Activated T-cell treated with anti-CD3 and anti-CD28 coated beads, Interleukin-2, amount 50 U/mL, for 72 hours (primary cell): ENCODE measurements at regions not wholly inside any gene's neighbourhood (a gene's known extent, or its start where the extent isn't known, plus 50 kb on each side); places are given as distances from the start of the nearest gene placed in this dataset.
"Not testable (repeated sequence)": the region's sequence is repeated elsewhere in the genome, so short reads cannot be mapped to it uniquely, and the experiment has no call there.

ENCODE experiments used
- ATAC-seq, 2 donors: fragments of 150-1000 bp; cut with Tn5 transposase; replicated peaks in 1 of 2; 2 replicates each; pipeline ENCODE4 v1.10.0; 2021; ENCODE audit warnings: moderate library complexity in 2 of 2, mild to moderate bottlenecking in 1 of 2
- DNase-seq, 2 donors: peaks; one replicate each; pipeline ENCODE4 v3.0.0; 2021 to 2022; ENCODE audit warnings: mixed read lengths in 1 of 2
- H3K27ac Mint-ChIP-seq: one replicate; pipeline ENCODE4 v1.8.0; 2022; ENCODE audit warnings: mild to moderate bottlenecking, moderate library complexity, mixed read lengths
- H3K27me3 Mint-ChIP-seq: one replicate; pipeline ENCODE4 v1.8.0; 2022; ENCODE audit warnings: low read depth, mixed read lengths
- H3K36me3 Mint-ChIP-seq, 2 donors: one replicate each; pipeline ENCODE4 v1.8.0; 2022; ENCODE audit warnings: mixed read lengths in 2 of 2, mild to moderate bottlenecking in 1 of 2; ENCODE audit not compliant: insufficient read depth in 2 of 2
- H3K4me1 Mint-ChIP-seq: one replicate; pipeline ENCODE4 v1.8.0; 2022; ENCODE audit warnings: low read depth, mixed read lengths
- H3K4me3 Mint-ChIP-seq, 2 donors: one replicate each; pipeline ENCODE4 v1.8.0; 2022; ENCODE audit warnings: mild to moderate bottlenecking in 2 of 2, mixed read lengths in 2 of 2, moderate library complexity in 2 of 2
- H3K9me3 Mint-ChIP-seq, 2 donors: one replicate each; pipeline ENCODE4 v1.8.0; 2022; ENCODE audit warnings: mixed read lengths in 2 of 2

- no peaks in the 10 kb centered on the region for H3K4me1 Mint-ChIP-seq
Measured at GRCh38 chr2:89767572-89768435, 1076.3 kb downstream of the RPIA start.

GRCh38 chr2:89775885-89776284, 1084.4 kb downstream of the RPIA start:
- Mint-ChIP-seq H3K36me3 (peaks cover 77 to 84% of the 10 kb centered on the region in 2 donors), H3K4me1 (no peaks in the 10 kb centered on the region)
- ATAC-seq = no peak

More at GRCh38 chr2:89767572-89768435, 1076.3 kb downstream of the RPIA start:
- Mint-ChIP-seq H3K27ac (no peak overlapping the region), H3K9me3 (peaks cover 10 to 11% of the 10 kb centered on the region in 2 donors), H3K27me3 (peaks cover 32% of the 10 kb centered on the region), H3K4me3 (no peak overlapping the region), H3K36me3 (peaks cover 9 to 17% of the 10 kb centered on the region in 2 donors)
- DNase-seq (no peak), ATAC-seq (no peak)

GRCh38 chr2:89780318-89780717, 1088.8 kb downstream of the RPIA start:
- DNase-seq (no peak), ATAC-seq (no peak)
- H3K27me3 Mint-ChIP-seq = no peaks in the 10 kb centered on the region
- peaks cover 88 to 92% of the 10 kb centered on the region in 2 donors for H3K9me3 Mint-ChIP-seq
- H3K36me3 Mint-ChIP-seq = peaks cover 93 to 100% of the 10 kb centered on the region in 2 donors
- H3K4me3 Mint-ChIP-seq = no peak overlapping the region
- H3K4me1 Mint-ChIP-seq = no peaks in the 10 kb centered on the region
- H3K27ac Mint-ChIP-seq = no peak overlapping the region

More at GRCh38 chr2:89775885-89776284, 1084.4 kb downstream of the RPIA start:
- Mint-ChIP-seq H3K9me3 (peaks cover 76 to 79% of the 10 kb centered on the region in 2 donors), H3K27me3 (no peaks in the 10 kb centered on the region), H3K4me3 (no peak overlapping the region), H3K27ac (no peak overlapping the region)
- DNase-seq = no peak

GRCh38 chr2:89781962-89782361, 1090.5 kb downstream of the RPIA start:
- no peaks in the 10 kb centered on the region for H3K27me3 Mint-ChIP-seq
- no peak for ATAC-seq
- no peak overlapping the region for H3K27ac Mint-ChIP-seq

GRCh38 chr2:89784960-89785359, 1093.5 kb downstream of the RPIA start:
- Mint-ChIP-seq H3K4me3 (no peak overlapping the region), H3K27ac (no peak overlapping the region), H3K9me3 (peaks cover 85 to 88% of the 10 kb centered on the region in 2 donors), H3K4me1 (no peaks in the 10 kb centered on the region), H3K36me3 (peaks cover 86 to 99% of the 10 kb centered on the region in 2 donors), H3K27me3 (no peaks in the 10 kb centered on the region)
- no peak for DNase-seq
- ATAC-seq = no peak

More at GRCh38 chr2:89781962-89782361, 1090.5 kb downstream of the RPIA start:
- H3K9me3 Mint-ChIP-seq = peaks cover 80 to 83% of the 10 kb centered on the region in 2 donors
- no peaks in the 10 kb centered on the region for H3K4me1 Mint-ChIP-seq
- peaks cover 89 to 99% of the 10 kb centered on the region in 2 donors for H3K36me3 Mint-ChIP-seq
- no peak for DNase-seq
- no peak overlapping the region for H3K4me3 Mint-ChIP-seq

- not testable (repeated sequence) for ATAC-seq, H3K27ac Mint-ChIP-seq, H3K27me3 Mint-ChIP-seq, H3K4me3 Mint-ChIP-seq, H3K4me1 Mint-ChIP-seq, DNase-seq
- Mint-ChIP-seq H3K9me3 (peaks cover 85 to 88% of the 10 kb centered on the region in 2 donors), H3K36me3 (peaks cover 86 to 99% of the 10 kb centered on the region in 2 donors)
Measured at GRCh38 chr2:89785528-89785927, 1094.1 kb downstream of the RPIA start.

- not testable (repeated sequence) for ATAC-seq, H3K4me1 Mint-ChIP-seq, H3K27ac Mint-ChIP-seq, DNase-seq, H3K4me3 Mint-ChIP-seq, H3K27me3 Mint-ChIP-seq
- Mint-ChIP-seq H3K36me3 (peaks cover 85 to 98% of the 10 kb centered on the region in 2 donors), H3K9me3 (peaks cover 87 to 88% of the 10 kb centered on the region in 2 donors)
Measured at GRCh38 chr2:89786642-89787041, 1095.2 kb downstream of the RPIA start.

- H3K27ac Mint-ChIP-seq, H3K4me3 Mint-ChIP-seq, H3K4me1 Mint-ChIP-seq, ATAC-seq, H3K27me3 Mint-ChIP-seq, DNase-seq: not testable (repeated sequence)
- H3K9me3 Mint-ChIP-seq = peaks cover 90 to 91% of the 10 kb centered on the region in 2 donors
- H3K36me3 Mint-ChIP-seq = peaks cover 83 to 98% of the 10 kb centered on the region in 2 donors
Measured at GRCh38 chr2:89795530-89795929, 1104.1 kb downstream of the RPIA start.

- Mint-ChIP-seq H3K27me3 (no peaks in the 10 kb centered on the region), H3K27ac (no peak overlapping the region), H3K4me3 (no peak overlapping the region), H3K36me3 (peaks cover 85 to 99% of the 10 kb centered on the region in 2 donors), H3K4me1 (no peaks in the 10 kb centered on the region), H3K9me3 (peaks cover 89 to 90% of the 10 kb centered on the region in 2 donors)
- DNase-seq (no peak), ATAC-seq (no peak)
Measured at GRCh38 chr2:89797320-89798038, 1106.0 kb downstream of the RPIA start.

- H3K4me1 Mint-ChIP-seq, H3K4me3 Mint-ChIP-seq, H3K27ac Mint-ChIP-seq, DNase-seq, H3K27me3 Mint-ChIP-seq, ATAC-seq: not testable (repeated sequence)
- Mint-ChIP-seq H3K9me3 (peaks cover 95 to 96% of the 10 kb centered on the region in 2 donors), H3K36me3 (peaks cover 94 to 100% of the 10 kb centered on the region in 2 donors)
Measured at GRCh38 chr2:89801207-89801606, 1109.7 kb downstream of the RPIA start.

- not testable (repeated sequence) for ATAC-seq, H3K4me3 Mint-ChIP-seq, H3K27me3 Mint-ChIP-seq, H3K4me1 Mint-ChIP-seq, H3K27ac Mint-ChIP-seq, DNase-seq
- Mint-ChIP-seq H3K36me3 (peaks cover 73 to 84% of the 10 kb centered on the region in 2 donors), H3K9me3 (peaks cover 75 to 76% of the 10 kb centered on the region in 2 donors)
Measured at GRCh38 chr2:89806363-89806762, 1114.9 kb downstream of the RPIA start.

GRCh38 chr2:89811295-89811694, 1119.8 kb downstream of the RPIA start:
- Mint-ChIP-seq H3K4me1 (no peaks in the 10 kb centered on the region), H3K9me3 (peaks cover 30 to 77% of the 10 kb centered on the region in 2 donors), H3K4me3 (no peak overlapping the region), H3K27ac (no peak overlapping the region), H3K36me3 (peaks cover 35 to 76% of the 10 kb centered on the region in 2 donors), H3K27me3 (no peaks in the 10 kb centered on the region)
- no peak for ATAC-seq
- no peak for DNase-seq

GRCh38 chr2:89811910-89812309, 1120.4 kb downstream of the RPIA start:
- Mint-ChIP-seq H3K9me3 (peaks cover 24 to 78% of the 10 kb centered on the region in 2 donors), H3K36me3 (peaks cover 29 to 73% of the 10 kb centered on the region in 2 donors)
- ATAC-seq, H3K4me3 Mint-ChIP-seq, H3K27me3 Mint-ChIP-seq, H3K4me1 Mint-ChIP-seq, DNase-seq, H3K27ac Mint-ChIP-seq: not testable (repeated sequence)
